ENCODE measurements at regions not wholly inside any gene's neighbourhood (a gene's known extent, or its start where the extent isn't known, plus 50 kb on each side); places are given as distances from the start of the nearest gene placed in this dataset.

- H3K27ac ChIP-seq (ENCODE audit: low read depth, low read length) = no peak overlapping the region
- H3K9me3 ChIP-seq (ENCODE audit: control insufficient read depth, insufficient read depth, low read length) = no peaks in the 10 kb centered on the region
- H3K4me3 ChIP-seq (ENCODE audit: low read depth, low read length) = no peak overlapping the region
These were observed 58.4 kb upstream of the RNF217 start for GRCh38 chr6:124903797-124904196.

DNA sequence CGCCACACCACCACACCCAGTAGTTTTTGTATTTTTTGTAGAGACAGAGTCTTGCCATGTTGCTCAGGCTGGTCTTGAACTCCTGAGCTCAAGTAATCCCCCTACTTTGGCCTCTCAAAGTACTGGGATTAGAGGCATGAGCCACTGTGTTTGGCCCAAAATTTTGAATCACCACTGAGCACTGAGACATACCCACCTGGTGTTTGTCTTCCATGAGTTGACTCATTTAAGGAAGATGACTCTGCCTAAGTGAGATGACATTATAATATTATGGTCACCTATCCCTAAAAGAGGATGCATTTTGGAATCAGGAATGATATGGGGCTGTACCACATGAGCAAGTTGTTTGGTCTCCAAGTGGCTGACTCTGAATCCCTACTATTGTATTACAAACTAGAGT is 54.6 kb upstream of the RNF217 start:
- WGBS (ENCODE audit: insufficient coverage) = no CpG with 5 or more reads among the region's 1 CpG
- Histone ChIP-seq H3K9me3 (ENCODE audit: control insufficient read depth, insufficient read depth, low read length) (no peaks in the 10 kb centered on the region), H3K27me3 (ENCODE audit: control insufficient read depth, insufficient read depth, low read length) (no peaks in the 10 kb centered on the region), H3K27ac (ENCODE audit: low read depth, low read length) (no peak overlapping the region), H3K36me3 (ENCODE audit: control insufficient read depth, insufficient read depth, low read length) (no peaks in the 10 kb centered on the region), H3K4me1 (ENCODE audit: control insufficient read depth, insufficient read depth, low read length) (no peaks in the 10 kb centered on the region), H3K4me3 (ENCODE audit: low read depth, low read length) (no peak overlapping the region)
- no peak for DNase-seq (ENCODE audit: low read depth in 4 of 6, low spot score in 6 of 6)

More at GRCh38 chr6:124903797-124904196, 58.4 kb upstream of the RNF217 start:
- H3K4me1 ChIP-seq (ENCODE audit: control insufficient read depth, insufficient read depth, low read length) = no peaks in the 10 kb centered on the region
- no peaks in the 10 kb centered on the region for H3K36me3 ChIP-seq (ENCODE audit: control insufficient read depth, insufficient read depth, low read length)
- no peaks in the 10 kb centered on the region for H3K27me3 ChIP-seq (ENCODE audit: control insufficient read depth, insufficient read depth, low read length)
- no peak for DNase-seq (ENCODE audit: low read depth in 4 of 6, low spot score in 6 of 6)

Measured in spinal cord (tissue), 9 donors.